NCI-H2196 treated with DMSO at 0.1 percent for 48 hours (cell line): ENCODE measurements at regions not wholly inside any gene's neighbourhood (a gene's known extent, or its start where the extent isn't known, plus 50 kb on each side); places are given as distances from the start of the nearest gene placed in this dataset.
"Not testable (repeated sequence)": the region's sequence is repeated elsewhere in the genome, so short reads cannot be mapped to it uniquely, and the experiment has no call there.

Source experiments
- DNase-seq: peaks from one replicate; lab custom pipeline; 2025; ENCODE audit not compliant: unreplicated experiment; lab: John Stamatoyannopoulos, UW

DNA sequence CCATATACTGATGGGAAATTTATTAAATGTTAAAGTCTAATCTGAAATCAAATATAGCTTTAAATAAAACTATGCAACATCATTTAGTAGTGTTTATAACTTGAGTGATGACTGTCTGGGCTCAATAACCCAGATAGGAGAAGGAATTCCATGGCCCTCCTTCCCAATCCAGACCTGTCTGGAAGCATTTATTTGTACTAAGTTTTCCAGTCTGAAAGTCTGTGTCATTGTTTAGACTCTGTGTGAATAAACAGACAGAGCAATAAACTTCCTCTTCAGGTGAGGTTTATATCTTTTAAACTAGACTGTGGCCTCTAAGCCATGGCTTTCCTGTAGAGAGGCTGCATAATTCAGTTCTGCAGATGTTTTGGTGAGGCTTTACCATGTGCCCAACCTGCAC, 176.4 kb downstream of the SOX4 start:
- DNase-seq: no peak

DNA sequence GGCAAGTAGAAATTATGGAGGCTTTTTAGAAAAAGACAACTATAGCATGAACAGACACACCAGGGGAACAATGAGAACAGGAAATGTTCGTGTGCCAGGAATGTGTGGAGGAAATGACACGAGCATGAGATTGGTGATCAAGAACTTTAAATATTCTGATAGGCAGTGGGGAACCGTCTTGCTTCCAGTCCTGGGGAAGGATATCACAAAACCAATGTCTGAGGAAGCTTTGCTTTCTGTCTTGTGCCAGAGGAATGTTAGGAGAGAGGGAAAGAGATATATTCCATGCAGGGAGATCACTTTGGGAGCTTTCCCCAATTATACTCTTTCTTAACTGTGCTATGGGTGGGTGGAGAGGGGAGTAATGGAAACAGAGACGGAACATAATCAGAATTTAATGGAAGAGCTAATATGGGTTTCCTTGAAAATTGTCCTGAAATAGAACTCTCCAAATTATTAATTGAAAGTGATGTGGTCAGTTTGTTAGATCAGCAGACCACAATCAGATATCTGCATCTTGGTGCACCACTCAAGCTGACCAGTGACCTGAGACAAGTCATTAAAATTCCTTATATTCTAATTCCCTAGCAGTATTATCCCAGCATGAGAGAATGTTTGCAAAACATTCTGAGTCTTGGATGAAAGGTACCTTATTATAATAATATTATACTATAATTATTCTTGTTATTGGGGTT, 178.2 kb downstream of the SOX4 start:
- no peak for DNase-seq

DNA sequence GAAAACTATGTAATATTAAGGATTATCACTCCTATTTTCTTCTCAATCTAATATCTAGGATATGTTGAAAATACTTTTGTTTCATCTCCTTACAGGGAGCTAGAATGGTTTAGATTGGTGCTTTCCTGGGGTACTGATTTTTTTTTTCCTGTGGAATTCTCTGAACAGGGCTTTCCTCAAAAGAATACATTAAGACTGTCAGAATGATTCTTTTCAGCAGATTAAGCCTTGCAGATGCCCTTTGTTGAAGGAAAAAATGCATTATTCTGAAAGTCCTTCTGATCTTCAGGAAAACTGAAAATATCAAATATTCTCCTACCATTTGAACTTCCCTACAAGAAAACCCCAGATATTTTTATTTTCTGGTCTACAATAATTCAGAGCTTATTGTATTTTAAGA, 178.9 kb downstream of the SOX4 start:
- no peak for DNase-seq

DNA sequence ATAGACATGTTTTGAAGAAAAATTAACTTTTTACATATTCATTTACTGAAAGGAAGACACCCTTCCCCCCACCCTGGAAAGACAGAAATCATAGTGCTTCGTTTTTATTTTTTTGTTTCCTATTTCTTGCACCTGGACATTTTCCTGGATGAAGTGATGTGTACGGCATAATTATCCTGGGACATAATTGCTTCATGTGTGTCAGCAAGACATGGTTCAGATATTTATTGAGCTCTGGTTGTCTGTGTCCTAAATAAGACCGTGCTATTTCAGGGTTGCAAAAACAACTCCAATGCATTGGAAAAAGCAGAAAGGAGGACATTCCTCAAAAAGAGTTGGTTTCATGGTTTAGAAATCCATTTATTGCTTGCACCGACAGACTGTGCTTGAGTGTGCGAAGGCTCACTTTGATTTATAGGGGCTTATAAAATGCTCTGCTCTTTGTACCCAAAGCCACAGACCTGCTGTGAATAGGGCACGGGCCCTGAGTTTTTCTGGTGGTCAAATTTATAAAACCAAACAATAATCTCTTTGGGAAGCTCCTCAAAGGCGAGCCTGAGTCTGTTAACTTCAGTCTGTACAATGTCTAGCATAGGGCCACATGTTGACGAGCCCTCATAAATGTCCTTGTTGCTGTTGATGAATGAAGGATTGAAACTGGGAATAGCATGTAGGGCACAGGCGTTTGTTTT, 179.5 kb downstream of the SOX4 start:
- no peak for DNase-seq

DNA sequence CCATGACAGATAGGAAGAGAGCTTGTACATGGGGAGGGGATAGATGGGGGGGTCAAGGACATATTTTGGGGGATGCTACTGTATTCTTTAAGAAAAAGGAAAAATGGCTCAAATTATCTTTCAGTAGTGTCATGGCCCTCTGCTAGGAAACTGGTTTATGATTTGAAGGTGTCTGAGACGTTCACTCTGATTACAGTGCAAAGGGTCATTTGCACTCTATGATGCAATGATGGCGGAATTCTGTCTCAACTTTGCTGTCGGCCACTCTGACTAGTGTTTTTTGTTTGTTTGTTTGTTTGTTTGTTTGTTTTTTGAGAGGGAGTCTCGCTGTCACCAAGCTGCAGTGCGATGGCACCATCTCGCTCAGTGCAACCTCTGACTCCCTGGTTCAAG, 180.0 kb downstream of the SOX4 start:
- DNase-seq: no peak

DNA sequence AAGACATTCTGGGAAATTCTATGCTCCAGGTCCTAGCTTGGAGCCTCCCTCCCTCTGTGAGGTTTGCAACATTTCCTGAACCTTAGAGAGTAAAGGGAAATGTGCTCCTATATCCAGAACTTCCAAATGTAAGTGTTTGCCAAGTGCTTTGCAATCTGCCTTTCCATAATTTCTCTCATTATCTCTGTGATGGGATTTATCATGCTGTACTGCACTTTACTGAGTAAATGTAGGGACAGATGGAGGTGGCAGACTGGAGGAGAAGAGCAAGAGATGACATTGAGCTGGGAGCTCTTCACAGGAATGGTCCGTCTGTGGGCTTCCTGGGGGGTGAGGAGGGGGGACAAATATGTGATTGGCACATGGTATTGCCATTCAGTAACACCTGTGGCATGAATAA, 184.3 kb downstream of the SOX4 start:
- no peak for DNase-seq

DNA sequence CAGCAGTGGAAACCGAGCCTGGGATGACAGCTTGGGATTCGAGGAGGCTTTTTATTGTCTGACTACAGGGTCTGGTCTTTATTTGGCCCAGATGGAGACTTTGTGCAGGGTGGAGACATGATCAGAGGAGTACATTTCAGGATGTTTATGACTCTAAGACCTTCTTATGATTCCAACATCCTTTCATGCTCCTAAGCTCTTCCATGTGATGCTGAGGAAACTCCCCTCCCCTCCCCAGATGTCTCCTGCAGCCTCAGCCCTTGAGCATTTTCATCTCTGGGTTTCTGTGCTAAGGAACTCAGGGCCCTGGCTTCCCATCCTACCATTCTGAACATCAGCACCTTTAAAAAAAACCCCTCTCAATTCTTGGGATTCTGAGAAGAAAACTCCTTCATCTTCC, 186.6 kb downstream of the SOX4 start:
- DNase-seq: no peak

DNA sequence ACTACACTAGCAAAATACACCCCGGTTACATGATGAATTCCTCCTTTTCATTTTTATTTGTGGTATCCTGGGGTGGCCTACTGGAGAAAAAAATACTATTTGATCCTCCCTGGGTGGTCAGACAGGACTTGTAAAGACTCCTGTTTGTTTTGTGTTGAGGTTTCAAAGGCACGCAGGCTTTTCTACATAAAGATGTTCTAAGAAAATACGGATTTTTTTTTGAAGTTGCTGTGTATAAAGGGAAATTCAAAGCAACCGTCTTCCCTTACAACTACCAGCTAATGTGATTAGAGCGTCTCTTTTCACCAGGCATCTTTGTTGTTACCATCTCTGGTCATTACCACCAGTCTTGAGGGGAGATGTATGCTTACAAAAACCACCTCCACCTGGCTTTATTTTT, 187.1 kb downstream of the SOX4 start:
- DNase-seq: no peak

DNA sequence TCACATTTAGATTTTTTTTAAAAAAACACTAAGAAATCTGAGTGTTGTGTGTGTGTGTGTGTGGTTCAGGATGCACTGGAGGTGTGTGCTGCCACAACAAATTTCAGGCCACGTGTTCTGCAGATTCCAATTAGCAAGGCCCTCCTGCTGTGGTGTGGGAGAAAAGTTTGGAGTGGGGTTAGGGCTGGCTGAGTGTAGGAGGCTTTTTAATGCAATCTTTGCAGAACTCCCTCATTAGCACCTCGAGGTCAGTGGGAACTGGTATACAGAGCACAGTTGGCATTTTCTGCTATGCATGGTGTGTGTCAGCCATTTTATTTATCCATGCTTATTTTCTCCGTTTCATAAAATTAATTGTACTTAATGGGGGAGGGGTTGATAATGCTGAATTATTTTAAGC, 187.6 kb downstream of the SOX4 start:
- no peak for DNase-seq

DNA sequence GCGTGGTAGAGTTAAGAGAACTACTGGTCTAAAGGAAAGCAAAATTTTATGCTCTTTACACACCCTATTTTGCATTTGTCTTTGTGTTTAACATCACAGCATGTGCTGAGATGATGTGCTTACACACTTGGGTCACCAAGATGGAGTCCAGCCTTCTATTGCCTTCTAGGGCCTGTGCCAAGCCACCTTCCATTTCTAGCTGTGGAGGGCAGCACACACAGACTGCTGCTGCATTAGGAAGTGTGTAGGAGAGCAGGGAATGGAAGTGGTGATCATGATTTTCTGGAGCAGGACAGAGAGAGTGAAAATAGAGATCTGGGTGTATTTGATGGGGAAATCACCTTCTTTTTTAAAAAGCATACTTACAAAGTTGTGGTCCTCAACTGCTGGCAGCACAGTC, 191.6 kb downstream of the SOX4 start:
- DNase-seq: no peak

DNA sequence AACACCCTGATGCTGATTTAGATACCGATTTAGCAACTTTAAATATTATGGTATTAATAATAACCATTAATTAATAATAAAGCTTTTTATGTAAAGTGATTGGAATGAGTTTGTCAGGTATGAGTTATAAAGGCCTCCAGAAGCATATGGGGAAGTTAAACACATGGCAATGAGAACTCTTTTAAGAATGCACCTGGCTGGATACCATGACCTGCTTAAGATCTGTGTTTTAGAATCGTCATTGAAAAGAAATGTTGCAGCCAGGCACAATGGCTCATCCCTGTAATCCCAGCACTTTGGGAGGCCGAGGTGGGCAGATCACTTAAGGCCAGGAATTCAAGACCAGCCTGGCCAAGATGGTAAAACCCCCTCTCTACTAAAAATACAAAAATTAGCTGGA, 197.5 kb downstream of the SOX4 start:
- DNase-seq: no peak

DNA sequence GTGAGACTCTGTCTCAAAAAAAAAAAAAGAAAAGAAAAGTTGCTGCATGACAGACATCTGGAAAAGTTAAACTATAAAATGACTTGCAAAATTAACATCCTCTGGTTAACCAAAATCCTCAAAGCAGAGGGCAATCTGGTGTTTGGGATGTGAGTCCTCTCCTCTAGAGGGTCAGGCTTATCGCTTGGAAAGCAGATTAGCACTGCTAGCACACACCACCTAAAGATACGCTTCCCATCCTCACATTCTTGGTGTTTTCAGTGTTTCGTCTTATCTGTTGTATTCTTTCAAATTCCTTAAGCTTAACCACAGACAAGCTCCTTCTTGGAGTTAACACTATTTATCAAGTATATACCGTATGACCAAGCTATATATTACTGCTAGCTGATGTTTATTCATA, 198.0 kb downstream of the SOX4 start:
- no peak for DNase-seq

DNA sequence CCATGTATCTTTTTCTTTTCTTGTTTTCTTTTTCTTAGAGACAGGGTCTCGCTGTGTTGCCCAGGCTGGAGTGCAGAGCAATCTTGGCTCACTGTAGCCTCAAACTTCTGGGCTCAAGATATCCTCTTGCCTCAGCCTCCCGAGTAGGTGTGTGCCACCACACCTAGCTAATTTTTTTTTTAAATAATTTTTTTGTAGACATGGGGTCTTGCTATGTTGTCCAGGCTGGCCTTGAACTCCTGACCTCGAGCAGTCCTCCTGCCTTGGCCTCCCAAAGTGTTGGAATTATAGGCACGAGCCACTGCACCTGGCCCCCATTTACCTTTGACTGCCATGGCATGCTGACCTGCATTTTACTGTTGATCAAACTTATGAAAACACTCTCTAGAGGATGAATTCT, 198.6 kb downstream of the SOX4 start:
- no peak for DNase-seq

DNA sequence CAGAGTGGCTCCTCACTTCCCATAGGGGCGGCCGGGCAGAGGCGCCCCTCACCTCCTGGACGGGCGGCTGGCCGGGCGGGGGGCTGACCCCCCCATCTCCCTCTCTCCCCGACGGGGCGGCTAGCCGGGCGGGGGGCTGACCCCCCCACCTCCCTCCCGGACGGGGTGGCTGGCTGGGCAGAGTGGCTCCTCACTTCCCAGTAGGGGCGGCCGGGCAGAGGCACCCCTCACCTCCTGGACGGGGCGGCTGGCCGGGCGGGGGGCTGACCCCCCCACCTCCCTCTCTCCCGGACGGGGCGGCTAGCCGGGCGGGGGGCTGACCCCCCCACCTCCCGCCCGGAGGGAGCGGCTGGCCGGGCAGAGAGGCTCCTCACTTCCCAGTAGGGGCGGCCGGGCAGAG, 203.4 kb downstream of the SOX4 start:
- DNase-seq: not testable (repeated sequence)

DNA sequence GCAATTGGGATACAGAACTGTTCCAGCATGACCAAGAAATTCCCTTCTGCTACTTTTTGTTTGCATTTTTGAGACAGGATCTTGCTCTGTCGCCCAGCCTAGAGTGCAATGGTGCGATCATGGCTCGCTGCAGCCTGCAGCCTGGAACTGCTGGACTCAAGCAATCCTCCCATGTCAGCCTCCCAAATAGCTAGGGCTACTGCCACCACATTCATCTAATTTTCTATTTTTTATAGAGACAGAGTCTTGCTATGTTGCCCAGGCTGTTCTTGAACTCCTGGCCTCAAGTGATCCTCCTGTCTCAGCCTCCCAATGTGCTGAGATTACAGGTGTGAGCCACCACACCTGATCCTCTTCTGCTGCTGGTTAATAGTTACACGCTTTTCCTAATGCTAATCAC, 204.9 kb downstream of the SOX4 start:
- no peak for DNase-seq

DNA sequence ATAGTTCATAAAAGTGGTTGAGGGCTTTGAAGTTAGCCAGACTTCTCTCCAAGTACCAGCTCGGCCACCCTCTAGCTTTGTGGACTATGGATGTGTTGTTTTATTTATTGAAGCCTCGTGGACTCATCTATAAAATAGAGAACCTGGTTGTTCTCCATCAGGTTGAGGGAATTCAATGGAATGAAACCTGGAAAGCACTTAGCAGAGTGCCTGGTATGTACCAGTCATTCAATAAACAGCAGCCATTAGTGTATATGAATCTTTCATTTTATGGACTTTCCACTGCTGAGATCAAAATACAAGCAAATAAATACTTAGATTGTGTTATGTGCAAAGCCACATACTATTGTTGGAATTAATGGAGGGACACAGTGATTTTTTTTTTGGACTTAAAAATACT, 206.8 kb downstream of the SOX4 start:
- DNase-seq: no peak

DNA sequence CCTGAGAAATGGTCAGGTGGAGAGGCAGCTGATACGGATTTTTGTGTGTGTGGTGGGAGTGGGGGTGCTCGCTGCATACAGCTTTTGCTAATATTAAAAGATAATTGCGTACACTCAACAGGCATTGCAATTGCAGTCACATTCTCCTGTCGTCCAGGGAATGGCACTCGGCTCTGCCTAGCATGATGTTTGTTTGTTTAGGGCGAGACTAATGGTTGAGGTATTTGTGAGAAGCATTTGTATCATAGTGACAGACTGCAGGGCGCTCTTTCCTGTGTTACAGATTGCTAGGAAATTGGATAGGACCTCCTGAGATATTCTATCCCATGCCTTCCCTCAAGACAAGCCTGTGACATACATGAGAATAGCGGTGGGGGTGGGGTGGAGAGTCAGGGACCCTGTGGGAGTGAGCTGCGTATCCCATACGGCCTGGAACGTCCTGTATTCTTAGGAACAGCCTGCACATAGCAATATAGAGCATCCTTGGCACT, 207.4 kb downstream of the SOX4 start:
- no peak for DNase-seq

DNA sequence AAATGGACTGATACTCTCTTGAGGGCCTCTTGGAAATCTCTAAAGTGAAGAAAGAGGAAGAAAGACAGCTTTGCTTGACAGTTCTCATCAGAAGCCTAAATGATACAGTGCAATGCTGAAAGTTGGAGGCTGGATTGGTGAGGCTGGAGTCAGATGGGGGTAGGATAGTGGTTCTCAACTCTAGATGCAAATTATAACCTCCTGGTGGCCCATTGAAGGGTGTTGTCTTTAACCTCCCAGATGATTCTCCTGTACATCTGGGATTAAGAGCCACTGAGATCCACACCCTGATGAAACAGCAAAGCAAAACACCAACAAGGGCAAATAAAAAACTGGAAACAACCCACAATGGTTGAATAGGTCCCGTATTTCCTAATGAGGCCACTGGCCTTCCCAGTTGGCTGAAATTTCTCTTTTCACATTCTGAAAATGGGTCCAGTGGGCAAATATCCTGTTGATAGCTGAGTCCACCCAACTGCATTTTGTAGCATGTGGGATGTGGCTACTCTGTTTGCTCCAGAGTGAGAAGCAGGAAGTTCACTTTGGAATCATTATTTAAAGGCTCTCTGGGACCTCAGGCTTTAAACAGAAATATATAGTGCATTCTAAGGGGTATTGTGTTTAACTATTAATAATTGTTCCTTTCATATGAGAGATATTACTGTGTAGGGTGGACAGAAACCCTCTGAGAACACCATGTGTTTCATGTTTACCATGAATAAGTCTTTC, 208.1 kb downstream of the SOX4 start:
- DNase-seq: no peak

DNA sequence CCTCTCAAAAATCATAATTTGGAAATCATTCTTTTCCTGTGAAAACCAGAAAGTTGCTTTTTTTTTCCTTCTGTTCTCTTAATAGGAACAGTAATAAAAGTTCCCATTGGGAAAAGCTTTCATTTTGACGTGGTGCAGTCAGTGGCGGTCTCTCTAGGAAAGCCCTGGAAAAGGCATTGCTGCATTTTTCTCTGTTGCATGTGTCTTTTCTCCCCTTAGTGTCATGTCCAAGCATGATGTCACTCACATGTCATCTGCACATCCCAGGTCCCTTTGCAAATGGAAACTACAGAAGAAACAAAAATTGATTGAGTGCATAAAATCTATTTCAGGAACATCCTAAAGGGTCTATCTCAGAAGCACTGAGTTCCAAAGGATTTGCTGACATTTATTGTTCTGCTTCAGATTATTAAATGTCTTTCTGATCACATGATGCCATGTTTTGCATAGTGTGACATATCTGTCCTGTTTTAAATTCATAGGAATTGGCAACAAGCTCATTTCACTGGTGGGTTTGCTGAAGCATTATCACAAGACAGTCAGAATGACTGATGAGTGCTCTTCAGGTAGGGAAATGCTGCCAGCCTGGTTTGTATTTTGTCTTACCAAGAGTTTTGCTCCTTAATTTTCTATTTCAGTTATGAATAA, 208.7 kb downstream of the SOX4 start:
- no peak for DNase-seq

DNA sequence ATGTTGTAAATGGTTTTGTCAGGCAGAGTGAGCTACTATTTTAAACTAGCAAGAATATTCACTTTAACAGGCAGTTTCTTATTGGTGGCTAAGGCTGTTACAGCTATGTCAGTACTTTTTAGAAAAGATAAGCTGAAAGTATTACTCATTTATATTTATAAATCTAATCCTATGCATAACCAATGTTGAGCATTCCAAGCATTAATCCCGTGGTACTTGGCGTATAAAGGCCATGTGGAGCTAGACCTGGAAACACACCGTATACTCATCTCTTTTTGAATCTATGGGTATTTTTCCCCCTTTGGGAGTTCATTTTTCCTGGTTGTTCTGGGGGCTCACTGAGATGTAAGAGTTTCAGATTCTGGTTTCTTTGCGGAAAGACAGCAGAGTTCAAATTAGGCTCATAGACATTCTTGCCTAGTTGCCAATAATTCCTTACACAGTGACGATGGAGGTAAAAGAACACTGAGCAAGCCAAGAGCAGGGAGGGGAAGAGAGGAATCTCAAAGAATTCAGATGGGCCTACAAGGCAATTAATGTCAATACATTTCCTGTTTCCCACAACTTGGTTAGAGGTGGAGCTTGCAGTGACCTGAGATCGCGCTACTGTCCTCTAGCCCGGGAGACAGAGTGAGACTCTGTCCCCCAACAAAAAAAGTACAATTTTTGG, 211.5 kb downstream of the SOX4 start:
- no peak for DNase-seq
